OCI-LY1 (cell line): ENCODE measurements at regions not wholly inside any gene's neighbourhood (a gene's known extent, or its start where the extent isn't known, plus 50 kb on each side); places are given as distances from the start of the nearest gene placed in this dataset.

Experiments used
- CTCF ChIP-seq: fragments of 200-600 bp; sonication (generic), shearing (Covaris generic); IDR thresholded peaks from 2 replicates; pipeline ENCODE4 v1.5.1; 2017; ENCODE audit warnings: mild to moderate bottlenecking, antibody characterized with exemption, low read length, moderate library complexity, mixed read lengths
- EZH2 ChIP-seq: fragments of 200-600 bp; sonication (generic), shearing (Covaris generic); IDR thresholded peaks from 2 replicates; pipeline ENCODE4 v1.8.0; 2017; ENCODE audit warnings: borderline replicate concordance, mixed run types, mild to moderate bottlenecking, antibody characterized with exemption, low read length, moderate library complexity, mixed read lengths

GRCh38 chr4:138716559-138717335, 298.8 kb upstream of the NOCT start:
- TF ChIP-seq CTCF (no peak), EZH2 (no peak)
